ENCODE measurements at regions not wholly inside any gene's neighbourhood (a gene's known extent, or its start where the extent isn't known, plus 50 kb on each side); places are given as distances from the start of the nearest gene placed in this dataset.
"Not testable (repeated sequence)": the region's sequence is repeated elsewhere in the genome, so short reads cannot be mapped to it uniquely, and the experiment has no call there.

DNA sequence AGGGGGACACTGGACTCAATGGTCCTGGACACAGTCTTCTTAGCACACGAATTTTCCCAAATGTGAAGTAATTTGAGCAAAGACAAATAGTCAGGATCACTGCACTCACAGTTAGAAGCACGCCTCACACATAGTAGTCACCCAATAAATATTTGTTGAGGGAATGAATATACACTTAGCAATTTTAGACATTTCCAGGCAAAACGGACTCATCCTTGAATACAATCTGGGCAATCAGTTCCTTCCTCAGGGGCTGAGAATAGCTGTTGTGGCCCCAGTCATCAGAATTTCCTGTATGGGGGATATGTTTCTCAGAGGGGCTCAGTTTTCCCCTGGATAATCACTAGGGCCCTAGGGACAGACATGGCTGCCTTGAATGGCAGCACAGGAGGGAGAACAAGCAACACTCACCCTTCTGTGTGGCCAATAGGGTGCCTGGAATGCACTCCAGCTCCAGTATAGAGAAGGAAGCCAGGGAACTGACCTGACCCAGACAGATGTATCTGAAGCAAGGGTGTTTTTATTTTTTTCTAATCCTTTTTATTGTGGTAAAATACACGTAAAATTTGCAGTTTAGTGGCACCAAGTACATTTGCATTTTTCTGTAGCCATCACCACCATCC lies 282.7 kb upstream of the ZNF32 start:
- DNase-seq (ENCODE audit: low spot score) = no peak

DNA sequence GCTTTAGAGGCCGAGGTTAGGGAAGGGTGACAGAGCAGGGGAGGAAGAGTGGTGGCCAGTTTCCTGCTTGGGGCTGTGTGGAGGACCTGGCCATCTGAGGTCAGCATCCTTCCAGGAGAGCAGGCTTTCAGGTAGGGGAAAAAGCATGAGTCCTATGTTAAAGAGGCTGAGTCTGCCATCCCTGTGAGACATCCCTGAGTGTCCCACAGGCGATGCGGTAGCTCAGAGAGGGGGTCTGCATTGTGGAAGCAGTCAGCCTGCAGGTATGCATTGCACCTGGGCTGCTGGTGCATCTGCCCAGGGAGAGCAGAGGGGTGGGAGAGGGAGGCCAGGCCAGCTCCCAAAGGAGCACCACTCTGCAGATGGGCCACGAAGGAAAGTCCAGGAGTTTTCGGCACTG lies 282.1 kb upstream of the ZNF32 start:
- DNase-seq (ENCODE audit: low spot score) = no peak

DNA sequence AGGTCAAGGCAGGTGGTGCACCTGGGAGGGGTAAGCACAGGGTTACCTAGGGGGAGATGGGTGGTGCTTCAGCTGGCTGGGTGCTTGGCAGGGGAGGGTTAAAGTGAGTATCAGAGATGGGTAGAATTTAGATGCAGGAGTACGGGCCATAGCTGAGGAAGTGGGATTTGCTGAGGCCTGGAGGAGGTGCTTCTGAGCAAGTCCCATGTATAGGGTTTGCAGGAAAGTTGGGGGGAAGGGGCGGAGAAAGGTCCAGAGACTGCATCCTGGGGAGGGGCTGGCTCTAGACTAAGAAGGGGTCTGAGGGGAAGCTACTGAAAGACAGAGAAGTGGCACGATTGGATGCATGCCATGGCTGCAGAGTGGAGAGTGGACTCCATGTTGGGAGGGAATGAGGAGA lies 281.6 kb upstream of the ZNF32 start:
- DNase-seq (ENCODE audit: low spot score) = no peak

DNA sequence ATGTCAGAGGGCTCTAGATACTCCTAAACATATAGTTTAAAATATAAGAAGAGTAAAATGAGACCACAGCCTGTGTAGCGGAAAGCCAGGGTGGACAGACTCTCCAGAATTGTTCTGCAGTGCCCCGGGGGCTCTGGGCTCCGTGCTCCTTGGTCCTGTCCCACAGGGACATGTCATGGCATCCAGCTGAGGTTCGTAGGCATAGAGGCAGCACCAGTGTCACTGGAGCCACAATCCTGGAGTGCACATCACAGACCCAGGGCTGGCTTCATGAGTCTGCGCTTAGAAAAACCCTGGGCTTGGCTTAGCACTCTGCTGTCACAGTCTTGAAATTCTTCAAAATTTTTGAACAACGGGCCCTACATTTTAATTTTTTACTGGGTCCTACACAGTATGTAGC lies 280.4 kb upstream of the ZNF32 start:
- DNase-seq (ENCODE audit: low spot score) = no peak

DNA sequence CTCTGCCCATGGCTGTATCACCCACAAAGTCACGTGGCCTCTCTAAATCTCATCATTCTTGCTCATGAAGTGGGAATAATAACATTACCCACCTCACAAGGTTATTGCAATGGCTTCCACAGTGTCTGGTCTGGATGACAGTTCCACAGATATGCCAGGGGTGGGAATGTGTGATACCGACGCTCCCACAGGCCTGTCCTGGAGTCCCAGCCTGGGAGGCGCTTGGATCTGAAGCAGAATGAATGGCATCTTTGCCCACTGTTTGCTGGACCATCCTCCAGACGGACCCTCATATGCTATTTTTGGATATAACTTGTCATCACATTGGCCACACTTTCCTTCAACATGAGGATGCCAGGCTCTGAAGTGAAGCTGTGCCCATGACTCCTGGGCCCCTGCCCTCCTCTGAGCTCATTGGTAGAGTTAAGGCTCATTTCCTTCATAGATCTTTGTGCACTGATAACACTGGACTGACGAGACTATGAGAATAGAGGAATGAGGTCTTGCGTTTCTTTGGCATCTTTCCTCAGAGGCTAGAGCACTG lies 279.8 kb upstream of the ZNF32 start:
- DNase-seq (ENCODE audit: low spot score) = no peak

DNA sequence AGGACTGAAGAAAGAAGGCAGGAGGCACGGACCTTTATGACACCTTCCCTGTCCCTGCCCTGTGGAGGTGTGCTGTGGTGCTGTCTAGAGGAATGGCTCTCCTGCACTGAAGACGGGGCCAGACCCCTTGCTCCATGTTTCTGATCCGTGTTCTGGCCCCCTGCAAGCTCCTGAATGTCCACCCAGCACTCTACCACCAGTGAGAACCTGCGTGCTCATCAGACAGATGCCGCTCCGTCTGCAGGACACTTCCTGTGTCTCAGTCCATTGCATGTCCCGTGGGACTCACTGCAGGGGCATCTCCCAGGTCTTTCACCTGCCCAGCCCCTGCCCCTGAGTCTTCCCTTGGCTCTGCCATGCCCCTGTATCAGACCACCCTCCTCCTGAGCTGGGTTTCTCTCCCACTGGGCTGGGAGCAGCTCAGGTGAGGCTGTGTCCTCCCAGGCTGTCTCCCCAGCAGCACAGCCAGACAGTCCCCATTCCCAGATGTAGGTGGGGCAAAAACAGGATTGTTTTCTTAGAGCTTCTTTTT lies 278.3 kb upstream of the ZNF32 start:
- no peak for DNase-seq (ENCODE audit: low spot score)

DNA sequence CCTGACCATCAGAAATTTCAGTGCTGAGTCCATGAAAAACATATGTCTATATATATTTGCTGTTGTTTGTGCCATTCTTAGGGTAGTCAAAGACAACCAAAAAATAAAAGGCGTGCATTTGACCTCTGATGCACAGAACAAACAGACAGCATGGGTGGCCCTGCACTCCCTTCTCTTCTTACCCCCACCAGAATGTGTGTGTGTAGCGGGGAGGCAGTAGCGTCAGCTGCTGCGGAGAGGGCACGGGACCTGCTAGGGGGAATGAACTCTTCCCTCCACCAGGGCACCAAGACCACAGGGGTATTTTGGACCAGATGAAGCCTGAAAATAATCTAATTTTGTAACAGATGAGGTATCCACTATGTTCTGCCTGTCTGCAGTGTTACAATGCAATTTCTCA lies 277.7 kb upstream of the ZNF32 start:
- no peak for DNase-seq (ENCODE audit: low spot score)

DNA sequence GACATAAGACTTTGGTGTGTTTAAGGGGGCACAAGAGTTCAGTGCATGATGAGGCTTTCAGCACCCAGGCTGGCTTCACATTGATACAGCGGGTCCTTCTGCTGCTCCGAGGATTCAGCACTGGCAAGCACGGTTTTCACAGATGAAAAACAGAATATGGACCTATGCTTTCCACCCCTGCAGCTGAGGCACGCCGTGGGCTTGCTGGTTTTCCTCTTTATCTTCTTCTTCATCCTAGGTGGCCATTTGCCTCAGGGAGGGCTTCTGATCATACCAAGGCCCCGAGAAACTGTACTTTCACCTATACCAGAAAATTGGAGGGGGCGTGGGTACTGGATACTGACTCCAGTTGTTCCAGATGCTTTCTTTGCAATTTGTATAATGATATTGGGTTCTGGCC lies 277.1 kb upstream of the ZNF32 start:
- no peak for DNase-seq (ENCODE audit: low spot score)

DNA sequence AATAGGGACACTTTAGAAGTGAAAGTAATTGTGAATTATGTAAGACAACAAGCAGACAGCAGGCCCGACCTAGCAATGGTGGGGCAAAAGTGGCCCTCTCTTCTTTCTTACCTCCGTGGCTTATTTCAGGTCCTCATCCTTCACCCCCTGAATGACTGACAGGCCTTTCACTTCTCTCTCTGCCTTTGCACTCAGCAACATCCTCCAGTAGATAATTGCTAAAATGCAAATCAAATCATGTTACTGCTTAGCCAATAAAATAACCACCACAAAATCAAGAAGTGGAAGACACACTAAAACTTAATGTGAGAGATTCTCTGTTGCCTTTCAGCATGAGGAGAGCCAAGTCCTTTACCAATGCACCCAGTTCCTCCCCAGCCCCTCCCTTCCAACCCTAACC lies 274.6 kb upstream of the ZNF32 start:
- DNase-seq (ENCODE audit: low spot score) = no peak

DNA sequence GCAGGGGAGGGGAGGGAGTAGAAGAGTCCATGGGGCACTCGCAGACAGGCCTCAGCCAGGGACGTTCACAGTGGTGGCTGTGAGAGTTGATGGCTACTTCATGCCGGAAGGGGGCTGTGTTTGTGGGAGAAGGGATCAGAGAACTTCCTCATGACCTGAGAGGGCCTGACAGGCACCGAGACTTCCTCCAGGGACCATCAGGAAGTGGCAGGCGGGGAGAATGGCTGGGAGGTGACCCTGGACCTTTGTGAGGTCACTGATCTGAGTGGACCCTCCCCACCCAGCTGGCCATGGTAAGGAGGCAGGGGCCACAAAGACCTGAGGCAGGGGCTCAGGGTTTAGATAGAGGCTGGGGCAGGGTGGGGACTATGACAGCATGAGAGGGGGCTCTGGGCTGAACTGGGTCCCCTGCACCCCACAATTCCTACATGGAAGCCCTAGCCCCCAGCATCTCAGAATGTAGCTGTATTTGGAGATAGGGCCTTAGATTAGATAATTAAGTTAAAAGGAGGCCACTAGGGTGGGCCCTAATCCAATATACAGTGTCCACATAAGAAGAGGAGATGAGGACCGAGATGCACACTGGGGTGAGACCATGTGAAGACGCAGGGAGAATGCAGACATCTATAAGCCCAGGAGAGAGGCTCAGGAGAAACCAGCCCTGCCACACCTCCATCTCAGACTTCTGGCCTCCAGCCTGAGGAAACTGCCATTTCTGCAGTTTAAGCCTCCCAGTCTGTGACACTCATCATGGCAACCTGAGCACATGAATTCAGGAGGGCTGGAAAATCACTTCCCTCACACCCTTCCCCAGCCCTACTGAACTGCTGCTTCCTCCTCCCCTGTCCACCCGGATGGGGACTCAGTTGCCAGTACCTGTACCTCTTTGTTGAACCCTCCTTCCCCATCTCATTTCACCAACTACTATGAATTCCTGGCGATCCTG lies 273.9 kb upstream of the ZNF32 start:
- DNase-seq (ENCODE audit: low spot score) = no peak

DNA sequence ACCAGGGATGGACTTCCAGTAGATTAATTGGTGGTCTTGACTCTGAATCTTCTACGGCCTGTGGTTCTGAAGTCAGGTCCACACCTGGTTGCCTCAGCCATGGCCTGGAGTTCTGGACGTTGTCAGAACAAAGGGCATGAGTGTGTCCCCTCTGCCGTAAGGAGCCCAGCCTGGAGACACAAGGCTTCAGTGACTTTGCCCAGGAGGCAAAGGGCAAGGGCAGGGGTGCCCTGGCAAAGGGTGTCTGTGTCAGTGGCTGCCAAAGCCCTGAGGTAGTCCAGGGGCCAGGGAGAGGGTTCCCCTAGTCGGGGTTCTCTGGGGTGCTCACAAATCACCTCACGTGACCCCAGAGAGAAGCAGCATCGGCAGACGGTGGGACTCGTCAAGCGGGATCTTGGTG lies 273.2 kb upstream of the ZNF32 start:
- no peak for DNase-seq (ENCODE audit: low spot score)

DNA sequence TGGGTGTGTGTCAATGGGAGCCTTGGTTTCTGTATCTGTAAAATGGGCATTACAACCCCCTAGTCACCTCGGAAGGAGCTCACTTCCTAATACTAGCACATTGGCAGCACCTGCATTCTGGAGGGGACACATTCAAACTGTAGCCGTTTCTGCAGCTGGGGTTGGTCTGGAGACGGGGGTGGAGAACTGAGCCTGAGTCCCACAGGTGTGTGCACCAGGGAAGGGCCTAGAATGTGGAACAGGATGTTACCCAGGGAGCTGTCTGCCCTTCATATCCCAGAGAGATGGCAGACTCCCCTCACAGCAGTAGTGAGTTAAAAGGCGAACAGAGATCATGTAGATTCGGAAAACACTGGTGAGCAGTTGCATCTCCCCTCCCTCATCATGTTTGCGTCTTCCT lies 272.8 kb upstream of the ZNF32 start:
- DNase-seq (ENCODE audit: low spot score) = no peak

DNA sequence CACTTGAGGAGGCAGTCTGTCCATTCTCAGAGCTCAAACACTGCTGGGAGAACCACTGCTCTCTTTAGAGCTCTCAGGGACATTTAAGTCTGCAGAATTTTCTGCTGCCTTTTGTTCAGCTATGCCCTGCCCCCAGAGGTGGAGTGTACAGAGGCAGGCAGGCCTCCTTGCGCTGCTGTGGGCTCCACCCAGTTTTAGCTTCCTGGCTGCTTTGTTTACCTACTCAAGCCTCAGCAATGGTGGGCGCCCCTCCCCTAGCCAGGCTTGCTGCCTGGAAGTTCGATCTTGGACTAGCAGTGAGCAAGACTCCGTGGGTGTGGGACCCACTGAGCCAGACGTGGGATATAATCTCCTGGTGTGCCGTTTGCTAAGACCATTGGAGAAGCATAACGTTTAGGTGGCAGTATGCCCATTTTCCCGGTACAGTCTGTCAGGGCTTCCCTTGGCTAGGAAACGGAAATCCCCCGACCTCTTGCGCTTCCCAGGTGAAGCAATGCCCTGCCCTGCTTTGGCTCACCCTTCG lies 271.6 kb upstream of the ZNF32 start:
- DNase-seq (ENCODE audit: low spot score) = not testable (repeated sequence)

DNA sequence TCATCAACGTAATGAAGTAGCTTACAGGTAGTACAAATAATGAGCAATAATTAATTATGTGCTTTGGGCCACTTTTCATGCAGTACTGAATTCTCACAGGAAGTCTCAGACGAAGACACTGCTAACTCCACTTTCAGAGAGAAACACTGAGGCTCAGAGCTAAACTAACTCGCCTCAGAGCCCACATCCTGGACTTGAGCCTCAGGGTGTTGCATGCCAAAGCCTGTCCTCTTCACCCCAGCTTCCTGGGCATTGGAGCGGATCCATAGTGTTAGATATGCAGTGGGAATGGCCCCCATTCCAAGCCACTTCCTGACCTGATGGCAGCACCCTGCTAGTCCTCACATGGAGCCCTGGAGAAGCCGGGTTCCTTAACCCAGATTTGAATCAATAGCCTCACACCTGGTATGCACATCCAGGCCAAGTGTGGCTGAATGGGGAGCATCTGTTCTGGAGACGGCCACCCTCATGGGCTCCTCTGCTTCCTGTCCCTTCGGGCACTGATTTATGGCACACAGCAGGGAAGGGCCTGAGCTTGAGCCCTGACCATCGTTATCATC lies 265.1 kb upstream of the ZNF32 start:
- no peak for DNase-seq (ENCODE audit: low spot score)

DNA sequence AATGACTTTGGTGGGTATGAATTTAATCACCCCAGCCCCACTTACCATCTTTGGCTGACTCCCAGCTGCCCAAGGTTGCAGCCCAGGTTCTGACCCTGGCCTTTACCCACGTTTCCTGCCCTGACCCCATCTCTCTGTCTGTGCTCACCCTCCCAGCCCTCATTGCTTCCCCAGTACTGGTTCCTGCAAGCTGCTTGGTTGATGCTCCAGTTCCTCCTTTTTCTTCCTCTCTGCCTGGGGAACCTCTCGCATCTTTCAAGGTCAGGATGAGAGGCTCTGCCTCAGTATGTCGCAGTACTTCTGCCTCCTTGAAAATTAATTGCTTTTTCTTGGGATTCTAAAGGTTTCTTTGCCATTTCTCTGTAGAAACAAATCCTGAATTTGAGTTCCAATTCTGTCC lies 263.8 kb upstream of the ZNF32 start:
- DNase-seq (ENCODE audit: low spot score) = no peak

DNA sequence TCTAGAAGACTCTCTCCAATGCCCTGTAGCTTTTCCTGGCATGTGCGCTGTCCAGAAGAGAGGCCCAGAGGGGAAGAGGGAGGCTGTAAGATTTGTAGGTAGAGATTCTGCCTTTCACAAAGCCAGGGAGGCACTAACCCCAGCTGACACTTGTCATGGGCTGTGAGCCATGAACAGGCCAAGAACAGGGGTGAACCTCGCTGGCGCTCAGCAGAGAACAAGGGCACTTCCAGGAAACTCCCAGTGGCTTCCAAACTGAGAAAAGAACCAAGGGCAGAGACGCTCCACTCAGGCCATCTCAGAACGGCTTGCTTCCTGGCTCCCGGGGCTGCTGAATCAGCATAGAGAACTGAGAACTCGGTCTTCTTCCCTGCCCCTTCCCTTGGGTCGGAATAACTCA lies 257.8 kb upstream of the ZNF32 start:
- DNase-seq (ENCODE audit: low spot score) = no peak

DNA sequence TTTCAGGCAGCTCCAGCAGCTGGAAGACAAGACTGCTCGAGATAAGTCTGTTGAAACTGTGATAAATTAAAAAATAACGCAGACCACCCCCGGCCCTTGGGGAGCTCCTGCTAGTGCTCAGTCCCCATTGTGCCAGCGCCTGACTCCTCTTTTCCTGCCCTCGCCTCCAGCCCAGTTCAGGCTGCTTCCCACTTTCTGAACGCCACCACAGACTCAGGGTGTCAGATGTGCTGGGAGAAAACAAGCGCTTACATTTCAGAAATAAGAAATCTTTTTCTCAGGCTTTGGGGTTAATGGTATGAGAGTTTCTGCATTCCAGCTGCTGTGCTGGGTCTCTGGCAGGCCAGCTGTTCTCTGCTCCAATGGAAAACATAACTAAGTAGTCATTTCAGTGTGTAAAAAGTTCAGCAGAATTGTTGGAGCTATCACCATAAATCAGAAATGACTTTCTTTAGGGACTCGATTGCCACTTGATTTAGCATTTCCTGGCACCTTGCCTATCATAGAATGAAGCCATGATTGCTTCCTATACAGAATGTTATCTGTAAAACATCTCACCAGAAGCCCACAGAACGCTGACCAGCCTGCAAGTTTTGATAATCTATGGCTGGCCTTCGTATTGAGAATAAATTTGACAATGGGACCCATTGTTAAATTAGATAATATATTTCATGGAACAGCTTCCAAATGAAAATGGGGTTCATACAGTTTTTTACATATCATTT lies 257.0 kb upstream of the ZNF32 start:
- DNase-seq (ENCODE audit: low spot score) = no peak

DNA sequence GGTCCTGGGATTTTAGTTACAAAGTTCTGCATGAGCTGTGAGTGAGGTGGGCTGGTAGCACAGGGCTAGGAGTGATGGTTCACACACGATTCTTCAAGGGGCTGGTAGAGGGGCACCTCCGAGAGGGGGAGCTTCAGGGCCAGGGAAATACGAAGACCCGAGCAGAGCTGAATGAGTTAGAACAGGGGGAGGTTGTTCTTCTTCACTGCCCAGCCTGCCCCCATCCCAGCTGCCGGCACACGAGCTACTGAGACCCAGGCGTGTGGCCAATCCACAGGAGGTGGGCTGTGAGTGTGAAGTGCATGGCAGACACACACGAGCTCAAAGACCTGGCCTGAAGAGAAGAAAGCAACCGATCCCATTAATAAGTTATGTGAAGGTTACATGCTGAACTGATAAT lies 256.2 kb upstream of the ZNF32 start:
- DNase-seq (ENCODE audit: low spot score) = no peak

DNA sequence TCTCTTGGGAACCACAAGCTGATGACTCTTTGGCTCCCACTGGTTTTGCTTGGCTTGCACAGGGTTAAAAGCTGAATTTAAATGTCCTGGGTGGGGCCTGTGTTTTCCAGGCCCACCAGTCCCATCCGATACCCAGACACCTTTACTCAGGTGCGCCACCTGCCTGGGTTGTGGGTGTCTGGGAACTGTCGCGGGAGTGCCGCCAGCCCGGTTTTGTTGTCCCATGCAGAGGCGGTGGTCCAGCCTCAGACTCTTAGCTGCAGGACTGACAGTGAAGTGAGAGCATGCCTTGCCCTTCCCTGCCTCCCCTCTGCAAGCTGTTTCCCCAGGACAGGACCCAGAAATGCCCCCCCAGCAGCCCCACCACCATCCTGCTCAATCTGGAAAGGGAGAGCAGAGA lies 255.6 kb upstream of the ZNF32 start:
- DNase-seq (ENCODE audit: low spot score) = no peak

DNA sequence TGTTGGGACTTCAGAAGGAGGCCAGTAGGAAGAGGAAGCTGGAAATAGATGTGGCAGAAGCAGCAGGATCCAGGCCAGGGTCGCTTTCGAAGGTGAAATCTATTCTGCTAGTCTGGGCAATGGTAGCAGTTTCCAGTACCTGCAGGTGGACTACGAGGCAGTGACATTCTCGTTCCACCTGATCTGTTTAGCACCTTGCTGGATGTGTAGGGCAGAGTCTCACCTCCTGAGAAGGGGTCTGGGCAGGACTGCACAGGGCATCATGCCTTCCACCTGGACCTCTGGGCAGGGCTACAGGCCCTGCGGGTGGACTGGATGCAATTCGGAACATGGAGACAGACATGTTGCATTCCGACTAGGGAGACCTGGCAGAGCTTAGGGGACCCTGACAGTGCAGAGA lies 254.8 kb upstream of the ZNF32 start:
- no peak for DNase-seq (ENCODE audit: low spot score)

DNA sequence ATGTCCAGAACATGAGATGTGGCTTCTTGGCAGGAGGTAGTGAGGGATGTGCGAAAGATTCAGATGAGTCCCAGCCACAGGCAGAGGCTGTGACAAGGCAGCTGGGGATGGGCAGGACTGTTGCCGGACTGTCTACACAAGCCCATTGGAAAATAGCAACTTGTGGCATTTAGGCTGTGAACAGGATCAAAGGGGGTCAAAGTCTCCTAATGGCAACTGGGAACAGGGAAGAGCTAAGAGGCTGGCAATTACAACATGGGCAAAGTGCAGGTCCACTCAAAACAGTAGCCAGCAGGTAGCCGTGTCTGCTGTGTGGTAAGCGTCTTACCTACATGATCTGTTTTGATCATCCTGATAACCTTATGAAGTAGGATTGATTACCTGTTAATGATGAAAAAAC lies 254.2 kb upstream of the ZNF32 start:
- no peak for DNase-seq (ENCODE audit: low spot score)
